Activated naive CD8-positive, alpha-beta T cell treated with anti-CD3 and anti-CD28 coated beads, Interleukin-2, amount 50 U/mL, for 16 hours (primary cell): ENCODE measurements at regions not wholly inside any gene's neighbourhood (a gene's known extent, or its start where the extent isn't known, plus 50 kb on each side); places are given as distances from the start of the nearest gene placed in this dataset.
"Not testable (repeated sequence)": the region's sequence is repeated elsewhere in the genome, so short reads cannot be mapped to it uniquely, and the experiment has no call there.

Source experiments
- DNase-seq: peaks from one replicate; pipeline ENCODE4 v3.0.0-alpha.2; 2020; ENCODE audit warnings: low read depth, low spot score

- DNase-seq = no peak
These were observed 114.9 kb upstream of the NANOS1 start for GRCh38 chr10:118914629-118915028.

- DNase-seq = no peak
These were observed 114.4 kb upstream of the NANOS1 start for GRCh38 chr10:118915161-118915560.

GRCh38 chr10:118916777-118917176 is 112.7 kb upstream of the NANOS1 start:
- DNase-seq = no peak

- no peak for DNase-seq
These were observed 111.8 kb upstream of the NANOS1 start for GRCh38 chr10:118917701-118918100.

- DNase-seq = no peak
These were observed 111.4 kb upstream of the NANOS1 start for GRCh38 chr10:118918116-118918515.

GRCh38 chr10:118918587-118918986 is 110.9 kb upstream of the NANOS1 start:
- DNase-seq = no peak

- DNase-seq = no peak
These were observed 109.3 kb upstream of the NANOS1 start for GRCh38 chr10:118920206-118920605.

- no peak for DNase-seq
These were observed 107.3 kb upstream of the NANOS1 start for GRCh38 chr10:118922226-118922625.

- no peak for DNase-seq
These were observed 106.5 kb upstream of the NANOS1 start for GRCh38 chr10:118922972-118923371.

GRCh38 chr10:118924493-118924892 is 105.0 kb upstream of the NANOS1 start:
- no peak for DNase-seq

- no peak for DNase-seq
These were observed 104.0 kb upstream of the NANOS1 start for GRCh38 chr10:118925404-118926071.

- DNase-seq = no peak
These were observed 103.5 kb upstream of the NANOS1 start for GRCh38 chr10:118926072-118926417.

GRCh38 chr10:118926441-118926840 is 103.1 kb upstream of the NANOS1 start:
- no peak for DNase-seq

- DNase-seq = no peak
These were observed 102.6 kb upstream of the NANOS1 start for GRCh38 chr10:118926903-118927302.

GRCh38 chr10:118927321-118927720 is 102.2 kb upstream of the NANOS1 start:
- DNase-seq = no peak

- DNase-seq = no peak
These were observed 98.9 kb upstream of the NANOS1 start for GRCh38 chr10:118930614-118931013.

GRCh38 chr10:118931436-118931835 is 98.1 kb upstream of the NANOS1 start:
- no peak for DNase-seq

- not testable (repeated sequence) for DNase-seq
These were observed 97.4 kb upstream of the NANOS1 start for GRCh38 chr10:118932154-118932553.

GRCh38 chr10:118937226-118937625 is 92.3 kb upstream of the NANOS1 start:
- no peak for DNase-seq

GRCh38 chr10:118939211-118940007 is 90.1 kb upstream of the NANOS1 start:
- no peak for DNase-seq

GRCh38 chr10:118940386-118940785 is 89.1 kb upstream of the NANOS1 start:
- no peak for DNase-seq

- no peak for DNase-seq
These were observed 86.3 kb upstream of the NANOS1 start for GRCh38 chr10:118943253-118943652.

GRCh38 chr10:118944959-118945633 is 84.4 kb upstream of the NANOS1 start:
- DNase-seq = no peak
